ENCODE measurements at regions not wholly inside any gene's neighbourhood (a gene's known extent, or its start where the extent isn't known, plus 50 kb on each side); places are given as distances from the start of the nearest gene placed in this dataset.

GRCh38 chr6:105569706-105570105, 166.8 kb upstream of the PREP start (continued):
- peak; percentile 86 for TF ChIP-seq NR2F6 (IDR thresholded peaks at IDR 0.05)
- TF ChIP-seq NR2F6 (CRISPR knock-in tag; IDR thresholded peaks at IDR 0.05), result peak; percentile 62
- TF ChIP-seq ZFP90 (CRISPR knock-in tag; IDR thresholded peaks at IDR 0.05; ENCODE audit: borderline replicate concordance), result no peak
- TF ChIP-seq NR2F2 (IDR thresholded peaks at IDR 0.05; ENCODE audit: borderline replicate concordance, low read depth), result peak; percentile 83; the same call in 1 of the 2 replicates
- no peak for TF ChIP-seq HOXA7 (CRISPR knock-in tag; IDR thresholded peaks at IDR 0.05)
- TF ChIP-seq CC2D1A (CRISPR knock-in tag; IDR thresholded peaks at IDR 0.05), result no peak
- TF ChIP-seq ZSCAN9 (CRISPR knock-in tag; IDR thresholded peaks at IDR 0.05; ENCODE audit: borderline replicate concordance), result no peak
- TF ChIP-seq AGO1 (IDR thresholded peaks at IDR 0.05; ENCODE audit: low read depth, low read length, poor library complexity, severe bottlenecking), result no peak
- TF ChIP-seq ZNF333 (CRISPR knock-in tag; IDR thresholded peaks at IDR 0.05; ENCODE audit: borderline replicate concordance), result no peak
- no peak for TF ChIP-seq ZNF616 (CRISPR knock-in tag; IDR thresholded peaks at IDR 0.05; ENCODE audit: low read depth)
- no peak for TF ChIP-seq MTA1 (CRISPR knock-in tag; IDR thresholded peaks at IDR 0.05; ENCODE audit: borderline replicate concordance)
- TF ChIP-seq KLF16 (CRISPR knock-in tag; IDR thresholded peaks at IDR 0.05), result no peak
- no peak for TF ChIP-seq E2F5 (CRISPR knock-in tag; conservative IDR thresholded peaks at IDR 0.05)
- TF ChIP-seq POLR2AphosphoS2 (IDR thresholded peaks at IDR 0.05; ENCODE audit: low read depth, low read length), result no peak
- TF ChIP-seq MAFF (IDR thresholded peaks at IDR 0.05; ENCODE audit: low read depth, low read length), result peak; percentile 30; the same call in 1 of the 2 replicates
- TF ChIP-seq, protein P1, sequence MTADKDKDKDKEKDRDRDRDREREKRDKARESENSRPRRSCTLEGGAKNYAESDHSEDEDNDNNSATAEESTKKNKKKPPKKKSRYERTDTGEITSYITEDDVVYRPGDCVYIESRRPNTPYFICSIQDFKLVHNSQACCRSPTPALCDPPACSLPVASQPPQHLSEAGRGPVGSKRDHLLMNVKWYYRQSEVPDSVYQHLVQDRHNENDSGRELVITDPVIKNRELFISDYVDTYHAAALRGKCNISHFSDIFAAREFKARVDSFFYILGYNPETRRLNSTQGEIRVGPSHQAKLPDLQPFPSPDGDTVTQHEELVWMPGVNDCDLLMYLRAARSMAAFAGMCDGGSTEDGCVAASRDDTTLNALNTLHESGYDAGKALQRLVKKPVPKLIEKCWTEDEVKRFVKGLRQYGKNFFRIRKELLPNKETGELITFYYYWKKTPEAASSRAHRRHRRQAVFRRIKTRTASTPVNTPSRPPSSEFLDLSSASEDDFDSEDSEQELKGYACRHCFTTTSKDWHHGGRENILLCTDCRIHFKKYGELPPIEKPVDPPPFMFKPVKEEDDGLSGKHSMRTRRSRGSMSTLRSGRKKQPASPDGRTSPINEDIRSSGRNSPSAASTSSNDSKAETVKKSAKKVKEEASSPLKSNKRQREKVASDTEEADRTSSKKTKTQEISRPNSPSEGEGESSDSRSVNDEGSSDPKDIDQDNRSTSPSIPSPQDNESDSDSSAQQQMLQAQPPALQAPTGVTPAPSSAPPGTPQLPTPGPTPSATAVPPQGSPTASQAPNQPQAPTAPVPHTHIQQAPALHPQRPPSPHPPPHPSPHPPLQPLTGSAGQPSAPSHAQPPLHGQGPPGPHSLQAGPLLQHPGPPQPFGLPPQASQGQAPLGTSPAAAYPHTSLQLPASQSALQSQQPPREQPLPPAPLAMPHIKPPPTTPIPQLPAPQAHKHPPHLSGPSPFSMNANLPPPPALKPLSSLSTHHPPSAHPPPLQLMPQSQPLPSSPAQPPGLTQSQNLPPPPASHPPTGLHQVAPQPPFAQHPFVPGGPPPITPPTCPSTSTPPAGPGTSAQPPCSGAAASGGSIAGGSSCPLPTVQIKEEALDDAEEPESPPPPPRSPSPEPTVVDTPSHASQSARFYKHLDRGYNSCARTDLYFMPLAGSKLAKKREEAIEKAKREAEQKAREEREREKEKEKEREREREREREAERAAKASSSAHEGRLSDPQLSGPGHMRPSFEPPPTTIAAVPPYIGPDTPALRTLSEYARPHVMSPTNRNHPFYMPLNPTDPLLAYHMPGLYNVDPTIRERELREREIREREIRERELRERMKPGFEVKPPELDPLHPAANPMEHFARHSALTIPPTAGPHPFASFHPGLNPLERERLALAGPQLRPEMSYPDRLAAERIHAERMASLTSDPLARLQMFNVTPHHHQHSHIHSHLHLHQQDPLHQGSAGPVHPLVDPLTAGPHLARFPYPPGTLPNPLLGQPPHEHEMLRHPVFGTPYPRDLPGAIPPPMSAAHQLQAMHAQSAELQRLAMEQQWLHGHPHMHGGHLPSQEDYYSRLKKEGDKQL (CRISPR knock-in tag; IDR thresholded peaks at IDR 0.05; ENCODE audit: low read depth), result 0 out of 2 replicates have a peak, but pooled peaks have one; percentile 30
- TF ChIP-seq GATAD1 (CRISPR knock-in tag; IDR thresholded peaks at IDR 0.05), result no peak
- no peak for TF ChIP-seq ATF5 (CRISPR knock-in tag; IDR thresholded peaks at IDR 0.05; ENCODE audit: low read depth)
- 0 out of 2 replicates have a peak, but pooled peaks have one; percentile 13 for TF ChIP-seq HNF4A (CRISPR knock-in tag; IDR thresholded peaks at IDR 0.05)
- 0 out of 4 replicates have a peak, but pooled peaks of 1 of the 2 experiments have one; percentile 26 for TF ChIP-seq NR2F1 (CRISPR knock-in tag; IDR thresholded peaks at IDR 0.05)
- no peak for TF ChIP-seq GPN1 (CRISPR knock-in tag; IDR thresholded peaks at IDR 0.05; ENCODE audit: borderline replicate concordance)
- TF ChIP-seq ZNF296 (CRISPR knock-in tag; conservative IDR thresholded peaks at IDR 0.05), result no peak
- no peak for TF ChIP-seq SOX13 (IDR thresholded peaks at IDR 0.05)
- TF ChIP-seq SOX13 (CRISPR knock-in tag; conservative IDR thresholded peaks at IDR 0.05 in 1 of 2, IDR thresholded peaks at IDR 0.05 in 1 of 2), result peak in 1 of 2 experiments; percentile 23; a peak in 1 of 4 replicates
